ENCODE measurements at regions not wholly inside any gene's neighbourhood (a gene's known extent, or its start where the extent isn't known, plus 50 kb on each side); places are given as distances from the start of the nearest gene placed in this dataset.
"Not testable (repeated sequence)": the region's sequence is repeated elsewhere in the genome, so short reads cannot be mapped to it uniquely, and the experiment has no call there.

DNA sequence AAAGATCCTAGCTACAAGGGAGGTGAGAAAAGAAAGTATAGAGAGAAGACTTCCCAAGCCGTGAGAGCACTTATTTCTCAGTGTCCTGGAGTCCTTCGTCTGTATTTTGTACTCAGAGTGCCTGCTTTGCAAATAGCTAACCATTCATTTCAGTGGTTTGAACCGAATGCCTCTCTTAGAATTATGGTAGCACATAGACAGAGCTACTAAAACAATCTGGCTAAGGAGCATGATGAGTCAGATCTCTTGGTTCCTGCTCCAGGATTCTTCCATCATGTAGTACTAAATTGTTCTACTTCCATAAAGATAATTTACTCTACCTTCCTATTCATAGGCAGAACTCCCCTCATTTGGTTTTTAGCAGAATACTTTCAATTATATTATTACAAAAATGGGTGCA, 946.6 kb downstream of the STIM2 start:
- 69 to 83% methylated on average over 3 of the region's 3 CpGs for WGBS, 2 donors
- H3K4me3 ChIP-seq (ENCODE audit: low read depth, poor library complexity, severe bottlenecking), result no peak overlapping the region
- no peak for TF ChIP-seq CTCF (IDR thresholded peaks at IDR 0.05)
- TF ChIP-seq POLR2A (IDR thresholded peaks at IDR 0.05), result no peak
- intact Hi-C loops (cut with DNase I; ENCODE audit: low total_unique reads), result no loop called here
- no peak for DNase-seq (ENCODE audit: low spot score in 2 of 2)

DNA sequence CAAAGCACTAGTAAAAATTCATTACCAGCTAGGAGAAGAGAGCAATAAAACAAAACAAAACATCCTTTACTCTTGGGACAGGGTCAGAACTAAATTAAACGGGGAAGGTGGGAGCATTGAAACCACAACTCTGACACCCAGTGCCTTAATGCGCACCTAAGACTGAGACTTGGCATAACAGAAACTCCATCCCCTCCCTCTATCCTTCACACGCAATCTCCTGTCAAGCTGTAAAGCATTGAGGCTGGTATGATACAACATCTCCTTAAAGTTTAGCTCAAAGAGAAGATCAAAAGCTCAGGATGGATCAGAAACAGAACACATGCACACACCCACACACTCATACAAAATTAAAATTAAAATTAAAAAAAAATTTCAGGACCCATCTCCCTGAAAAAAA, 951.3 kb downstream of the STIM2 start:
- TF ChIP-seq CTCF (IDR thresholded peaks at IDR 0.05) (no peak), POLR2A (IDR thresholded peaks at IDR 0.05) (no peak)
- no peak for DNase-seq (ENCODE audit: low spot score in 2 of 2)
- intact Hi-C loops (cut with DNase I; ENCODE audit: low total_unique reads), result no loop called here
- WGBS, 2 donors, result 82 to 88% methylated on average over 3 of the region's 3 CpGs
- H3K4me3 ChIP-seq (ENCODE audit: low read depth, poor library complexity, severe bottlenecking), result no peak overlapping the region

GRCh38 chr4:27813226-27813625, 952.6 kb downstream of the STIM2 start:
- WGBS, 2 donors, result 21 to 27% methylated on average over 6 of the region's 6 CpGs
- DNase-seq (ENCODE audit: low spot score in 2 of 2); intact Hi-C loops (cut with DNase I; ENCODE audit: low total_unique reads); H3K4me3 ChIP-seq (ENCODE audit: low read depth, poor library complexity, severe bottlenecking): not testable (repeated sequence)

DNA sequence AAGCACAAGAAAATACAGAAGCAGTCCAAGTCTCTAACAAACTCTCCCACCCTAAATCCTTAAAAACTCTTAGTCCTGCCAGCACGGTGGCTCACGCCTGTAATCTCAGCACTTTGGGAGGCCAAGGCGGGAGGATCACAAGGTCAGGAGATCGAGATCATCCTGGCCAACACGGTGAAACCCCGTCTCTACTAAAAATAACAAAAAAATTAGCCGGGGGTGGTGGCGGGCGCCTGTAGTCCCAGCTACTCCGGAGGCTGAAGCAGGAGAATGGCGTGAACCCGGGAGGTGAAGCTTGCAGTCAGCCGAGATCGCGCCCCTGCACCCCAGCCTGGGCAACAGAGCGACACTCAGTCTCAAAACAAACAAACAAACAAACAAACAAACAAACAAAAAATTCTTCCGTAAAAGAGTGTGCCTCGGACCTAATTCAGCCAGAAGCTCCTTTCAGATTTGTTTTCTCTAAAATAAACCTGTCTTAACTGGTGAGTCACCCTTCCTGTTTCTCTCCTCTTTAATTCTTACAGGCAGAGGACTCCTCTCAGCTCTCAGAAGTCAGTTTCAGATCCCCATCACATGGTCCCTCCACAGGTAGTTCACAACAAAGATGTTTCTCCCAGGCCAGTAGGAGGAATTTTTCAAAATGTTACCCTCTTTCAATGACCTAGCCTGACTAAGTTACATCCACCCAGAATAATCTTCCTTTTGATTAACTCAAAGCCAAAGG, 953.2 kb downstream of the STIM2 start:
- DNase-seq (ENCODE audit: low spot score in 2 of 2); intact Hi-C loops (cut with DNase I; ENCODE audit: low total_unique reads); H3K4me3 ChIP-seq (ENCODE audit: low read depth, poor library complexity, severe bottlenecking): not testable (repeated sequence)
- WGBS, 2 donors, result 82 to 86% methylated on average over 18 of the region's 18 CpGs

DNA sequence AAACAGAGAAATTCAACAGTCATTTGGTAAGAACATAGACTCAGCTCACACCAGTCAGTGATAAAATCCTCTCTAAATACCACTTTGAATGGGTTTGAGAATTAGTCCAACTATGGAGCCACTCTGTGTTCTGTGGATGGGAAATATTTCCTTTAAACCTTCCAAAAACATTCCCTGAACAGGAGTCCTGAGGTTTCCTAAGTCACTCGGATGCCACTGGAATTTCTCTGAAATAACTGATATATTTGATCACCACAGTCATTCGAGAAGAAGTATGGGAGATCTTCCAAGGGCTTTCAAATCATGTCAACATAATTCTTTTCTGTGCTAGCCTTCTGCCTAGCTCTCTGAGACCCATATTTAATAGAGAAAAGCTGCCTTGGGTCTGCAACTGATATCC, 958.6 kb downstream of the STIM2 start:
- WGBS, 2 donors, result 38 to 50% methylated on average over 2 of the region's 2 CpGs
- no peak for DNase-seq (ENCODE audit: low spot score in 2 of 2)
- intact Hi-C loops (cut with DNase I; ENCODE audit: low total_unique reads), result no loop called here
- no peak overlapping the region for H3K4me3 ChIP-seq (ENCODE audit: low read depth, poor library complexity, severe bottlenecking)
- TF ChIP-seq CTCF (IDR thresholded peaks at IDR 0.05), result no peak
- TF ChIP-seq POLR2A (IDR thresholded peaks at IDR 0.05), result no peak

DNA sequence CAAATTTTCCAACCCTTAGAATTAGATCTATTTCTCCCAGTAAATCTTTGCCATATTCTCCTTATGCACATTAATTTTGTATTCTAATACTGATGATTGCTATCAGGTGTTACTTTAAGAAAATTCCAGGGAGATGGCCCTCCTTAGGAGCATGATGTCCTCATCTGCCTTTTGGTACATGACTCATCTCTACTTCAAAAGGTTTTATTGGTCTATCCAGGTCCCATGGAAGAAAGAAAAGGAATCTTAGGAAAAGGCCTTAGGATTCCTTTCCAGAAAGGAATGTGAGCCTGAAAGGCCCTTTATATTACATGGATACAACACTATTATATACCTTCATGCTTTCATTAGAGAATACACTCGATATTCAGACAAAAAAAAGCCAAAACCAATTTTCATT, 968.2 kb downstream of the STIM2 start:
- 73 to 74% methylated on average over 1 of the region's 1 CpG for WGBS, 2 donors
- DNase-seq (ENCODE audit: low spot score in 2 of 2), result no peak
- intact Hi-C loops (cut with DNase I; ENCODE audit: low total_unique reads), result no loop called here
- no peak overlapping the region for H3K4me3 ChIP-seq (ENCODE audit: low read depth, poor library complexity, severe bottlenecking)
- TF ChIP-seq POLR2A (IDR thresholded peaks at IDR 0.05), result no peak
- no peak for TF ChIP-seq CTCF (IDR thresholded peaks at IDR 0.05)

DNA sequence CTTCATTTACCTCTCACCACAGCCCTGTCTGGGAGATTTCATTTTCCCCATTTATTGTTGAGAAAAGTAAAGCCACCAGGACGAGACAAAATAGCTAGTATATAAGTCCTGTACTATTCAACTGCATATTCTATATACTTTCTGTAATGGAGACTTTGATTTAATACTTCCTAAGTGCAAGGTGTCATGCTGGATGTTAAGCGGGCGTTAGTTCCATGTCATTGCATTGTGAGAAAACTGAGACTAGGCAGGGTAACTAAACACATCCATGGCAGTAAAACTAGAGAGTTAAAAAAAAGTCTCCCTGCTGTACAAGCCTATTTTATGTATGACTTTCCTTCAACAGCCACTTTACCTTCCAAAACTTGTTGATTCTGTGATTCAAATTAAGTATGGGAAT, 969.6 kb downstream of the STIM2 start:
- no peak for DNase-seq (ENCODE audit: low spot score in 2 of 2)
- WGBS, 2 donors, result 80 to 81% methylated on average over 3 of the region's 3 CpGs
- H3K4me3 ChIP-seq (ENCODE audit: low read depth, poor library complexity, severe bottlenecking), result no peak overlapping the region
- no peak for TF ChIP-seq CTCF (IDR thresholded peaks at IDR 0.05)
- no peak for TF ChIP-seq POLR2A (IDR thresholded peaks at IDR 0.05)
- intact Hi-C loops (cut with DNase I; ENCODE audit: low total_unique reads), result no loop called here

Measured in lower leg skin (tissue), 4 donors.